Endothelial cell of umbilical vein (primary cell): ENCODE measurements at regions not wholly inside any gene's neighbourhood (a gene's known extent, or its start where the extent isn't known, plus 50 kb on each side); places are given as distances from the start of the nearest gene placed in this dataset.

Source experiments
- BruUV-seq: library from RNA; stranded (reverse); fragments of 400-500 nt; replicated peaks from 2 replicates; lab custom pipeline; 2021; lab: Mats Ljungman, UMichigan
- CTCF ChIA-PET: fragments of 300-600, 350-600 bp; sonication (Branson Sonifier 250); formaldehyde crosslinking; loops from one replicate; lab custom pipeline; 2021; ENCODE audit warnings: antibody characterized with exemption, inconsistent platforms; lab: Charles Lee
- POLR2A ChIA-PET: fragments of 300-600, 350-600 bp; sonication (Branson Sonifier 250); formaldehyde crosslinking; loops from one replicate; lab custom pipeline; 2021; ENCODE audit warnings: antibody characterized with exemption, inconsistent platforms; lab: Charles Lee
- DNase-seq: peaks from one replicate; pipeline ENCODE4 v3.0.0-alpha.2; 2011; ENCODE audit warnings: low read depth, low spot score
- FAIRE-seq: peaks from 2 replicates; lab custom pipeline; 2011; peaks lifted over from hg19 to GRCh38; lab: Jason Lieb, UNC
- H2AFZ ChIP-seq: 2 replicates; pipeline ENCODE4 v1.6.0; 2012; ENCODE audit warnings: low read depth, low read length, control low read depth, inconsistent platforms
- H3K27ac ChIP-seq: 2 replicates; pipeline ENCODE4 v1.5.1; 2011; ENCODE audit warnings: low read depth, mild to moderate bottlenecking, control low read depth, low read length, moderate library complexity; ENCODE audit not compliant: insufficient read depth
- H3K27me3 ChIP-seq, 2 experiments: 2 replicates each; pipeline versions ENCODE4 v1.6.0 to v1.6.1; 2011; ENCODE audit warnings: low read length in 2 of 2, mixed read lengths in 1 of 2; ENCODE audit not compliant: control insufficient read depth in 2 of 2, insufficient read depth in 2 of 2
- H3K36me3 ChIP-seq, 2 experiments: 2 replicates in 1 of 2; 3 replicates in 1 of 2; pipeline ENCODE4 v1.5.1; 2011; ENCODE audit warnings: low read length in 2 of 2, mild to moderate bottlenecking in 1 of 2, moderate library complexity in 1 of 2; ENCODE audit not compliant: control insufficient read depth in 2 of 2, insufficient read depth in 2 of 2; ENCODE audit errors: extremely low read depth in 1 of 2
- H3K4me1 ChIP-seq: 3 replicates; pipeline ENCODE4 v1.5.1; 2011; ENCODE audit warnings: mild to moderate bottlenecking, low read length; ENCODE audit not compliant: control insufficient read depth, insufficient read depth; ENCODE audit errors: extremely low read depth
- H3K4me2 ChIP-seq: 2 replicates; pipeline ENCODE4 v1.6.1; 2011; ENCODE audit warnings: low read length, control low read depth, mixed read lengths; ENCODE audit not compliant: insufficient read depth
- H3K4me3 ChIP-seq, 3 experiments: fragments of 200-600 bp in 1 of 3; sonication (generic), shearing (Covaris generic) in 1 of 3; replicated peaks in 1 of 3; 2 replicates each; pipeline ENCODE4 v1.5.1; 2011 to 2016; ENCODE audit warnings: control low read depth in 3 of 3, low read length in 3 of 3, mild to moderate bottlenecking in 2 of 3, inconsistent platforms in 1 of 3, low read depth in 1 of 3, moderate library complexity in 1 of 3; ENCODE audit not compliant: insufficient read depth in 1 of 3
- H3K79me2 ChIP-seq: 2 replicates; pipeline ENCODE4 v1.6.0; 2012; ENCODE audit warnings: low read length, inconsistent platforms; ENCODE audit not compliant: control insufficient read depth, insufficient read depth
- H3K9ac ChIP-seq: replicated peaks from 2 replicates; pipeline ENCODE3; 2011; ENCODE audit warnings: low read length, control low read depth; ENCODE audit not compliant: insufficient read depth; ENCODE audit errors: extremely low read depth
- H3K9me1 ChIP-seq: replicated peaks from 3 replicates; pipeline ENCODE4 v1.6.0; 2011; ENCODE audit warnings: mild to moderate bottlenecking, low read length; ENCODE audit not compliant: control insufficient read depth, insufficient read depth; ENCODE audit errors: extremely low read depth
- H3K9me3 ChIP-seq: replicated peaks from 2 replicates; pipeline ENCODE4 v1.5.1; 2012; ENCODE audit warnings: low read length, inconsistent platforms; ENCODE audit not compliant: control insufficient read depth, insufficient read depth
- H4K20me1 ChIP-seq: replicated peaks from 2 replicates; pipeline ENCODE3; 2011; ENCODE audit warnings: mild to moderate bottlenecking, low read length; ENCODE audit not compliant: control insufficient read depth, insufficient read depth; ENCODE audit errors: extremely low read depth
- EZH2 ChIP-seq: IDR thresholded peaks from 2 replicates; pipeline ENCODE4 v1.6.1; 2012; ENCODE audit warnings: borderline replicate concordance, low read depth, mild to moderate bottlenecking, moderate library complexity, low read length, inconsistent platforms; ENCODE audit not compliant: severe bottlenecking
- FOS ChIP-seq: IDR thresholded peaks from 2 replicates; pipeline ENCODE4 v1.6.1; 2011; ENCODE audit warnings: mild to moderate bottlenecking, low read length, moderate library complexity, borderline replicate concordance; ENCODE audit not compliant: insufficient read depth
- GATA2 ChIP-seq: IDR thresholded peaks from 2 replicates; pipeline ENCODE4 v1.7.0; 2011; ENCODE audit warnings: low read depth, mild to moderate bottlenecking, moderate library complexity, mixed read lengths, low read length; ENCODE audit not compliant: insufficient read length, insufficient read depth
- JUN ChIP-seq: IDR thresholded peaks from 2 replicates; pipeline ENCODE4 v1.6.1; 2011; ENCODE audit warnings: borderline replicate concordance, low read depth; ENCODE audit not compliant: insufficient read length, insufficient read depth
- MYC ChIP-seq: IDR thresholded peaks from one replicate; pipeline ENCODE4 v1.6.1; 2011; ENCODE audit warnings: mild to moderate bottlenecking, low read depth, low read length
- POLR2A ChIP-seq: IDR thresholded peaks from 2 replicates; pipeline ENCODE4 v1.6.1; 2012; ENCODE audit warnings: low read depth, mild to moderate bottlenecking, control low read depth, low read length
- POLR2AphosphoS5 ChIP-seq: IDR thresholded peaks from 2 replicates; pipeline ENCODE4 v1.6.1; 2012; ENCODE audit warnings: low read depth, mild to moderate bottlenecking, control low read depth, low read length, moderate library complexity; ENCODE audit not compliant: insufficient read depth
- dilution Hi-C: fragments of 300-500 bp; cut with MboI; formaldehyde crosslinking; loops from one replicate; pipeline ENCODE4 v1.15.0; 2019; ENCODE audit warnings: low sequenced_read_pairs; ENCODE audit not compliant: extremely low pct_ligation_motif_present
- intact Hi-C: fragments of 100-400 bp; cut with micrococcal nuclease; formaldehyde crosslinking; loops from one replicate; pipeline ENCODE4 v1.10.0; 2022
- TF ChIP-seq, protein P1 (sequence below), 2 donors: IDR thresholded peaks; 1 replicate in 1 of 2; 2 replicates in 1 of 2; pipeline ENCODE4 v1.5.1; 2011; ENCODE audit warnings: low read length in 2 of 2, mild to moderate bottlenecking in 2 of 2, moderate library complexity in 2 of 2, control low read depth in 1 of 2, inconsistent platforms in 1 of 2, low read depth in 1 of 2; ENCODE audit not compliant: insufficient read depth in 1 of 2; ENCODE audit errors: extremely low read depth in 1 of 2
- TF ChIP-seq, protein P2 (sequence below): IDR thresholded peaks from 2 replicates; pipeline ENCODE4 v1.6.1; 2011; ENCODE audit not compliant: insufficient read depth, insufficient read length

DNA sequence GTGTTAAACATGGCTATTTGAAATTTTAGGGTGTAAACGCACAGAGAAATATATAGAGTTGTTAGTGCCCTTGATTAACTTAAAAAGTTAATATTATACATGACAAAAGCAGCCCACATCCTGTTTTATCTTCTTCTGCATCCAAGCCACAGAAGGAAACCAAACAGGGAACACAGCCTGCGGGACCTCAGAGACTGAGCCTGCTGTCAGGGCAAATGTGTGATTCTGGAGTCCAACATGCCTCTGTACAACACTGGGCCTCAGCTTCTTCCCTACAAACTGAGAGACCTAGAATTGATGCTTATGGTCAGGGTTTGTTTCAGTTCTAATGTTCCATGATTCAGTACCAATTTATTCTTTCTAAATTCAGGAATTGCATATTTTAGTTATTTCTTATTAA is 404.7 kb downstream of the FBXO15 start:
- Histone ChIP-seq H3K9ac (no peak overlapping the region), H3K4me2 (no peak overlapping the region), H3K79me2 (no peaks in the 10 kb centered on the region), H3K36me3 (no peaks in the 10 kb centered on the region), H3K9me3 (peaks cover 5% of the 10 kb centered on the region), H3K27ac (no peak overlapping the region), H3K9me1 (no peaks in the 10 kb centered on the region), H2AFZ (no peak overlapping the region), H3K27me3 (no peaks in the 10 kb centered on the region), H4K20me1 (no peaks in the 10 kb centered on the region), H3K4me1 (no peaks in the 10 kb centered on the region), H3K4me3 (no peak overlapping the region)
- dilution Hi-C loops (no loop called here), intact Hi-C loops (no loop called here)
- DNase-seq (no peak), FAIRE-seq (no peak)
- no TSS peak for BruUV-seq
- ChIA-PET POLR2A (no interaction called here), CTCF (no interaction called here)
- TF ChIP-seq, protein P1, sequence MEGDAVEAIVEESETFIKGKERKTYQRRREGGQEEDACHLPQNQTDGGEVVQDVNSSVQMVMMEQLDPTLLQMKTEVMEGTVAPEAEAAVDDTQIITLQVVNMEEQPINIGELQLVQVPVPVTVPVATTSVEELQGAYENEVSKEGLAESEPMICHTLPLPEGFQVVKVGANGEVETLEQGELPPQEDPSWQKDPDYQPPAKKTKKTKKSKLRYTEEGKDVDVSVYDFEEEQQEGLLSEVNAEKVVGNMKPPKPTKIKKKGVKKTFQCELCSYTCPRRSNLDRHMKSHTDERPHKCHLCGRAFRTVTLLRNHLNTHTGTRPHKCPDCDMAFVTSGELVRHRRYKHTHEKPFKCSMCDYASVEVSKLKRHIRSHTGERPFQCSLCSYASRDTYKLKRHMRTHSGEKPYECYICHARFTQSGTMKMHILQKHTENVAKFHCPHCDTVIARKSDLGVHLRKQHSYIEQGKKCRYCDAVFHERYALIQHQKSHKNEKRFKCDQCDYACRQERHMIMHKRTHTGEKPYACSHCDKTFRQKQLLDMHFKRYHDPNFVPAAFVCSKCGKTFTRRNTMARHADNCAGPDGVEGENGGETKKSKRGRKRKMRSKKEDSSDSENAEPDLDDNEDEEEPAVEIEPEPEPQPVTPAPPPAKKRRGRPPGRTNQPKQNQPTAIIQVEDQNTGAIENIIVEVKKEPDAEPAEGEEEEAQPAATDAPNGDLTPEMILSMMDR (IDR thresholded peaks at IDR 0.05; ENCODE audit: extremely low read depth in 1 of 2, insufficient read depth in 1 of 2, low read depth in 1 of 2, low read length in 2 of 2) = no peak
- no peak for TF ChIP-seq GATA2
- TF ChIP-seq, protein P2, sequence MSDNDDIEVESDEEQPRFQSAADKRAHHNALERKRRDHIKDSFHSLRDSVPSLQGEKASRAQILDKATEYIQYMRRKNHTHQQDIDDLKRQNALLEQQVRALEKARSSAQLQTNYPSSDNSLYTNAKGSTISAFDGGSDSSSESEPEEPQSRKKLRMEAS = no peak
- no peak for TF ChIP-seq JUN
- TF ChIP-seq POLR2AphosphoS5 = no peak
- no peak for TF ChIP-seq MYC
- TF ChIP-seq FOS = no peak
- no peak for TF ChIP-seq POLR2A
- TF ChIP-seq EZH2 = no peak
